Tibial nerve (tissue), 4 donors: ENCODE measurements at regions not wholly inside any gene's neighbourhood (a gene's known extent, or its start where the extent isn't known, plus 50 kb on each side); places are given as distances from the start of the nearest gene placed in this dataset.

Experiments used
- DNase-seq, 2 donors: peaks; one replicate each; pipeline ENCODE4 v3.0.0-alpha.2; 2019; ENCODE audit warnings: low spot score in 2 of 2
- H3K27ac ChIP-seq, 4 donors: fragments of 200-600 bp; sonication (generic) in 3 of 4; one replicate each; pipeline ENCODE4 v1.5.1; 2017 to 2019; ENCODE audit warnings: mild to moderate bottlenecking in 1 of 4
- H3K27me3 ChIP-seq, 2 donors: fragments of 200-600 bp; sonication (generic) in 1 of 2; one replicate each; pipeline versions ENCODE4 v1.5.1 to v1.6.0; 2017 to 2019
- H3K36me3 ChIP-seq, 3 donors: fragments of 200-600 bp; sonication (generic); one replicate each; pipeline ENCODE4 v1.5.1; 2018 to 2019
- H3K4me1 ChIP-seq, 4 donors: fragments of 200-600 bp; sonication (generic) in 3 of 4; one replicate each; pipeline ENCODE4 v1.5.1; 2017 to 2019
- H3K4me3 ChIP-seq, 4 donors: fragments of 200-600 bp; sonication (generic) in 3 of 4; one replicate each; pipeline ENCODE4 v1.5.1; 2017 to 2019; ENCODE audit warnings: mild to moderate bottlenecking in 1 of 4, moderate library complexity in 1 of 4
- H3K9me3 ChIP-seq, 4 donors: fragments of 200-600 bp; sonication (generic) in 3 of 4; one replicate each; pipeline ENCODE4 v1.5.1; 2017 to 2019
- EP300 ChIP-seq, 2 donors: sonication (generic); formaldehyde crosslinking; IDR thresholded peaks; one replicate each; pipeline ENCODE4 v1.6.1; 2017; ENCODE audit warnings: antibody characterized with exemption in 2 of 2, mild to moderate bottlenecking in 1 of 2
- POLR2A ChIP-seq, 2 donors: fragments of 450-650 bp; IDR thresholded peaks; one replicate each; pipeline ENCODE4 v1.6.1; 2017; ENCODE audit warnings: antibody characterized with exemption in 2 of 2, mild to moderate bottlenecking in 2 of 2, moderate library complexity in 2 of 2
- WGBS, 2 donors: methylation state at CpG; one replicate each; pipeline ENCODE4 v1.1.5; 2018; 5-methylcytosine and 5-hydroxymethylcytosine counted together
- TF ChIP-seq, protein P1 (sequence below), 5 experiments: fragments of 200-600 bp in 3 of 5; fragments of 450-650 bp in 2 of 5; sonication (generic) in 3 of 5; IDR thresholded peaks; one replicate each; pipeline ENCODE4 v1.5.1; 2016 to 2019; ENCODE audit warnings: antibody characterized with exemption in 5 of 5, mild to moderate bottlenecking in 3 of 5, moderate library complexity in 2 of 5

- WGBS, 2 donors, result 44 to 48% methylated on average over 2 of the region's 2 CpGs
- no peaks in the 10 kb centered on the region for H3K36me3 ChIP-seq
- DNase-seq, result no peak
- TF ChIP-seq EP300 (IDR thresholded peaks at IDR 0.05) (no peak), POLR2A (IDR thresholded peaks at IDR 0.05) (no peak)
- TF ChIP-seq, protein P1, sequence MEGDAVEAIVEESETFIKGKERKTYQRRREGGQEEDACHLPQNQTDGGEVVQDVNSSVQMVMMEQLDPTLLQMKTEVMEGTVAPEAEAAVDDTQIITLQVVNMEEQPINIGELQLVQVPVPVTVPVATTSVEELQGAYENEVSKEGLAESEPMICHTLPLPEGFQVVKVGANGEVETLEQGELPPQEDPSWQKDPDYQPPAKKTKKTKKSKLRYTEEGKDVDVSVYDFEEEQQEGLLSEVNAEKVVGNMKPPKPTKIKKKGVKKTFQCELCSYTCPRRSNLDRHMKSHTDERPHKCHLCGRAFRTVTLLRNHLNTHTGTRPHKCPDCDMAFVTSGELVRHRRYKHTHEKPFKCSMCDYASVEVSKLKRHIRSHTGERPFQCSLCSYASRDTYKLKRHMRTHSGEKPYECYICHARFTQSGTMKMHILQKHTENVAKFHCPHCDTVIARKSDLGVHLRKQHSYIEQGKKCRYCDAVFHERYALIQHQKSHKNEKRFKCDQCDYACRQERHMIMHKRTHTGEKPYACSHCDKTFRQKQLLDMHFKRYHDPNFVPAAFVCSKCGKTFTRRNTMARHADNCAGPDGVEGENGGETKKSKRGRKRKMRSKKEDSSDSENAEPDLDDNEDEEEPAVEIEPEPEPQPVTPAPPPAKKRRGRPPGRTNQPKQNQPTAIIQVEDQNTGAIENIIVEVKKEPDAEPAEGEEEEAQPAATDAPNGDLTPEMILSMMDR (IDR thresholded peaks at IDR 0.05), result no peak
- peaks cover 0 to 10% (median 0%) of the 10 kb centered on the region in 4 donors for H3K4me1 ChIP-seq
- H3K27me3 ChIP-seq, result no peaks in the 10 kb centered on the region
- H3K9me3 ChIP-seq, result peaks cover 0 to 6% (median 0%) of the 10 kb centered on the region in 4 donors
- H3K27ac ChIP-seq, result no peak overlapping the region
- H3K4me3 ChIP-seq, result no peak overlapping the region
Measured at GRCh38 chr5:103371046-103371607, 112.6 kb downstream of the MACIR start.

- 86 to 97% methylated on average over 2 of the region's 2 CpGs for WGBS, 2 donors
- TF ChIP-seq POLR2A (IDR thresholded peaks at IDR 0.05), result no peak
- TF ChIP-seq, protein P1 (IDR thresholded peaks at IDR 0.05), result no peak
- TF ChIP-seq EP300 (IDR thresholded peaks at IDR 0.05), result no peak
Measured at GRCh38 chr5:103369125-103370120, 110.9 kb downstream of the MACIR start.

GRCh38 chr5:103367702-103368101 lies 109.1 kb downstream of the MACIR start:
- H3K36me3 ChIP-seq, result no peaks in the 10 kb centered on the region
- DNase-seq, result no peak
- peaks cover 0 to 10% (median 0%) of the 10 kb centered on the region in 4 donors for H3K4me1 ChIP-seq
- 60 to 74% methylated on average over 2 of the region's 2 CpGs for WGBS, 2 donors
- H3K9me3 ChIP-seq, result peaks cover 0 to 6% (median 0%) of the 10 kb centered on the region in 4 donors
- TF ChIP-seq EP300 (IDR thresholded peaks at IDR 0.05), result no peak
- TF ChIP-seq POLR2A (IDR thresholded peaks at IDR 0.05), result no peak
- TF ChIP-seq, protein P1 (IDR thresholded peaks at IDR 0.05), result no peak
- H3K27me3 ChIP-seq, result no peaks in the 10 kb centered on the region
- no peak overlapping the region for H3K4me3 ChIP-seq
- H3K27ac ChIP-seq, result no peak overlapping the region

More at GRCh38 chr5:103369125-103370120, 110.9 kb downstream of the MACIR start:
- H3K36me3 ChIP-seq, result no peaks in the 10 kb centered on the region
- DNase-seq, result no peak
- H3K4me3 ChIP-seq, result no peak overlapping the region
- no peaks in the 10 kb centered on the region for H3K27me3 ChIP-seq
- H3K27ac ChIP-seq, result no peak overlapping the region
- peaks cover 0 to 10% (median 0%) of the 10 kb centered on the region in 4 donors for H3K4me1 ChIP-seq
- peaks cover 0 to 6% (median 0%) of the 10 kb centered on the region in 4 donors for H3K9me3 ChIP-seq

GRCh38 chr5:103366918-103367549 lies 108.5 kb downstream of the MACIR start:
- peaks cover 0 to 10% (median 0%) of the 10 kb centered on the region in 4 donors for H3K4me1 ChIP-seq
- no peak overlapping the region for H3K4me3 ChIP-seq
- TF ChIP-seq POLR2A (IDR thresholded peaks at IDR 0.05), result no peak
- TF ChIP-seq, protein P1 (IDR thresholded peaks at IDR 0.05), result no peak
- TF ChIP-seq EP300 (IDR thresholded peaks at IDR 0.05), result no peak
- peaks cover 0 to 6% (median 0%) of the 10 kb centered on the region in 4 donors for H3K9me3 ChIP-seq
- H3K27ac ChIP-seq, result no peak overlapping the region
- H3K36me3 ChIP-seq, result no peaks in the 10 kb centered on the region
- H3K27me3 ChIP-seq, result no peaks in the 10 kb centered on the region
- DNase-seq, result no peak
- 74 to 85% methylated on average over 10 of the region's 10 CpGs for WGBS, 2 donors
